H1 (cell line): ENCODE measurements at regions not wholly inside any gene's neighbourhood (a gene's known extent, or its start where the extent isn't known, plus 50 kb on each side); places are given as distances from the start of the nearest gene placed in this dataset.

Source experiments
- ASH2L ChIP-seq: fragments of 200-600, 300-600 bp; sonication (generic); IDR thresholded peaks from one replicate; pipeline ENCODE4 v1.7.1; 2017; ENCODE audit warnings: low read length
- ATF3 ChIP-seq: IDR thresholded peaks from 2 replicates; pipeline ENCODE4 v1.6.1; 2011; ENCODE audit warnings: low read depth, mild to moderate bottlenecking, low read length; ENCODE audit not compliant: insufficient read depth
- EP300 ChIP-seq, 2 experiments: IDR thresholded peaks; 1 replicate in 1 of 2; 2 replicates in 1 of 2; pipeline ENCODE4 v1.6.1; 2011 to 2012; ENCODE audit warnings: low read depth in 2 of 2, low read length in 2 of 2, mild to moderate bottlenecking in 2 of 2, borderline replicate concordance in 1 of 2, inconsistent platforms in 1 of 2, moderate library complexity in 1 of 2
- EZH2 ChIP-seq: fragments of 200-600 bp; sonication (generic); IDR thresholded peaks from 2 replicates; pipeline ENCODE4 v1.7.1; 2012; ENCODE audit warnings: low read depth, mild to moderate bottlenecking, moderate library complexity, low read length, inconsistent platforms; ENCODE audit not compliant: severe bottlenecking
- PHF8 ChIP-seq: fragments of 200-600 bp; sonication (generic); conservative IDR thresholded peaks from 2 replicates; pipeline ENCODE4 v1.7.1; 2012; ENCODE audit warnings: low read depth, mild to moderate bottlenecking, inconsistent platforms, low read length, moderate library complexity
- POLR2AphosphoS5 ChIP-seq: IDR thresholded peaks from 2 replicates; pipeline ENCODE4 v1.6.1; 2011; ENCODE audit warnings: low read depth, low read length
- RBBP5 ChIP-seq: IDR thresholded peaks from 2 replicates; pipeline ENCODE4 v1.7.1; 2012; ENCODE audit warnings: low read depth, mild to moderate bottlenecking, inconsistent platforms, low read length, moderate library complexity, borderline replicate concordance
- SIRT6 ChIP-seq: IDR thresholded peaks from one replicate; pipeline ENCODE4 v1.7.1; 2012; ENCODE audit warnings: low read length, inconsistent platforms
- SP2 ChIP-seq: IDR thresholded peaks from 2 replicates; pipeline ENCODE4 v1.6.1; 2012; ENCODE audit warnings: mild to moderate bottlenecking, low read length, inconsistent platforms
- TF ChIP-seq, protein P1 (sequence below): IDR thresholded peaks from 2 replicates; pipeline ENCODE4 v1.6.1; 2012; ENCODE audit warnings: inconsistent platforms

- no peak for TF ChIP-seq POLR2AphosphoS5
- no peak for TF ChIP-seq ASH2L
- TF ChIP-seq RBBP5, result no peak
- TF ChIP-seq EZH2, result no peak
- TF ChIP-seq EP300 (IDR thresholded peaks at IDR 0.05; ENCODE audit: borderline replicate concordance in 1 of 2, low read depth in 2 of 2, low read length in 2 of 2), result no peak
- TF ChIP-seq ATF3, result no peak
- no peak for TF ChIP-seq SIRT6
- TF ChIP-seq PHF8, result no peak
- TF ChIP-seq SP2, result no peak
- TF ChIP-seq, protein P1, sequence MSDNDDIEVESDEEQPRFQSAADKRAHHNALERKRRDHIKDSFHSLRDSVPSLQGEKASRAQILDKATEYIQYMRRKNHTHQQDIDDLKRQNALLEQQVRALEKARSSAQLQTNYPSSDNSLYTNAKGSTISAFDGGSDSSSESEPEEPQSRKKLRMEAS, result no peak
Measured at GRCh38 chr4:4945021-4945420, 74.2 kb downstream of the CYTL1 start.
